ENCODE measurements at regions not wholly inside any gene's neighbourhood (a gene's known extent, or its start where the extent isn't known, plus 50 kb on each side); places are given as distances from the start of the nearest gene placed in this dataset.

DNA sequence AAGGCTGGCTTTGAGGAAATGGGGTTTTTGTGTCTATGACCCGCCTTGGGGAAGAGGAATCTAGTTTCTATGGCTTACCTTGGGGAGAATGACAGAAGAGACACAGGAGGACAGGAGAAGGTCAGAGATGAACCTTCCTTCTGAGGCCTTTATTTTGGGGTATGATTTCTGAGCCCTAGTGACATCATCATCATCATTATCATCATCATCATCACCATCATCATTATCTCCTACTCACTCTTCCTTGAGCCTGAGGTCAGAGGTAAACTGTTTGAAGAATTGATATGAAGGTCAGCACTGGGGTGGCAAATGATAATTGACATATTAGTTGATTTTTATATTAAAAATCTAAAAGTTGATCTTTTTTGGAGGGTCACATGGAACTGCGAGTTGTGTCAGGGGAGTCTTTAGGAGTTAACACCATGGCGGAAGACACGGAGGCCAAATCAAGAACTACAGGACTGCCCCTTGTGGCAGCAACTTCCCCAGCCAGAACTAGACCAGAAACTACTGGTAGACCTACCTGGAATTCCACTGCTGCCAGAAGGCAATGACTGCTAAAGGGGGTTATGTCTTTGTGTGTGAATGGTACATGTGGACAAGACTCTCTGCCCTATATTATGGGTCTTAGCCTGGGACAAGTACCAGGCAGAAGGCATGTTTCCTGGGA is 49.8 kb upstream of the WLS start:
- TF ChIP-seq EZH2phosphoT487 (IDR thresholded peaks at IDR 0.05; ENCODE audit: insufficient read depth, low read depth): no peak
- no peak for TF ChIP-seq EZH2 (IDR thresholded peaks at IDR 0.05; ENCODE audit: insufficient read depth, poor library complexity, severe bottlenecking)
